Fibroblast of the aortic adventitia (primary cell): ENCODE measurements at regions not wholly inside any gene's neighbourhood (a gene's known extent, or its start where the extent isn't known, plus 50 kb on each side); places are given as distances from the start of the nearest gene placed in this dataset.

Experiments used
- DNase-seq: peaks from one replicate; pipeline ENCODE4 v3.0.0-alpha.2; 2010; ENCODE audit warnings: low read depth
- H3K4me3 ChIP-seq: 2 replicates; pipeline ENCODE4 v1.5.1; 2011; ENCODE audit warnings: low read depth, mild to moderate bottlenecking, control low read depth, low read length, moderate library complexity
- CTCF ChIP-seq: IDR thresholded peaks from 2 replicates; pipeline ENCODE4 v1.5.1; 2011; ENCODE audit warnings: mild to moderate bottlenecking, low read length, control low read depth, inconsistent platforms; ENCODE audit not compliant: insufficient read depth

GRCh38 chr5:25863811-25864210 lies 1174.6 kb downstream of the CDH9 start:
- H3K4me3 ChIP-seq = no peak overlapping the region
- DNase-seq = no peak
- no peak for TF ChIP-seq CTCF

GRCh38 chr5:25862276-25862675 lies 1176.1 kb downstream of the CDH9 start:
- TF ChIP-seq CTCF = no peak
- DNase-seq = no peak
- H3K4me3 ChIP-seq = no peak overlapping the region

- TF ChIP-seq CTCF = no peak
- DNase-seq = no peak
These were observed 1180.4 kb downstream of the CDH9 start for GRCh38 chr5:25858019-25858418.

GRCh38 chr5:25851301-25851700 lies 1187.1 kb downstream of the CDH9 start:
- TF ChIP-seq CTCF = no peak
- DNase-seq = no peak
- H3K4me3 ChIP-seq = no peak overlapping the region

More at GRCh38 chr5:25858019-25858418, 1180.4 kb downstream of the CDH9 start:
- no peak overlapping the region for H3K4me3 ChIP-seq

GRCh38 chr5:25850581-25850980 lies 1187.8 kb downstream of the CDH9 start:
- no peak for TF ChIP-seq CTCF
- no peak overlapping the region for H3K4me3 ChIP-seq
- DNase-seq = no peak

GRCh38 chr5:25849270-25849669 lies 1189.1 kb downstream of the CDH9 start:
- no peak overlapping the region for H3K4me3 ChIP-seq
- no peak for DNase-seq
- no peak for TF ChIP-seq CTCF

GRCh38 chr5:25823330-25823873 lies 1178.6 kb upstream of the CDH10 start:
- DNase-seq = no peak
- TF ChIP-seq CTCF = no peak
- H3K4me3 ChIP-seq = no peak overlapping the region
